ENCODE measurements at regions not wholly inside any gene's neighbourhood (a gene's known extent, or its start where the extent isn't known, plus 50 kb on each side); places are given as distances from the start of the nearest gene placed in this dataset.

DNA sequence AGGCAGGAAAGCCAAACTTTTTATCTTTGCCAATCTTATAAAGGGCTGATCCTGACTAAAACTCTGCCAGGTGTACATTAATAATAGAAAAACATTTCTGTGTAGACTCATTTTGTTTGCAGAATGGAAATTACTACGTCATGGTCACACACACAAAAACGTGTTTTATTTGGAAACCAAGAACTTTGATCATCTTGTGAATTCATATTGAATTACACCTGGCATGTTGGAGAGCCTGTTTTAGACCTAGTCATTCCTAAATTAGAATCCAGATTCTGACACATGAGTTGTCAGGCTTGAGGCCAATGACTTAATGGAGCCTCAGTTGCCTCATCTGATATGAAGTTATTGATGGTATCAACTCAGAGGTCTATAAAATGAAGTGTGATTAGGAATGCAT is 235.6 kb upstream of the TENM4 start:
- TF ChIP-seq SUZ12 (IDR thresholded peaks at IDR 0.05; ENCODE audit: extremely low read depth, insufficient read depth, insufficient read length): no peak
- no peak for TF ChIP-seq YY1 (IDR thresholded peaks at IDR 0.05; ENCODE audit: insufficient read depth, insufficient read length)
- TF ChIP-seq ZNF274 (IDR thresholded peaks at IDR 0.05; ENCODE audit: low read depth, low read length): no peak
